ENCODE measurements at regions not wholly inside any gene's neighbourhood (a gene's known extent, or its start where the extent isn't known, plus 50 kb on each side); places are given as distances from the start of the nearest gene placed in this dataset.

GRCh38 chr14:44010071-44010470 is 497.0 kb downstream of the FSCB start:
- no peak for TF ChIP-seq CTCF (conservative IDR thresholded peaks at IDR 0.05)
- TF ChIP-seq ZFX (IDR thresholded peaks at IDR 0.05), result no peak
